Tibial nerve (tissue), 3 donors: ENCODE measurements at regions not wholly inside any gene's neighbourhood (a gene's known extent, or its start where the extent isn't known, plus 50 kb on each side); places are given as distances from the start of the nearest gene placed in this dataset.

ENCODE experiments used
- CTCF ChIP-seq, 5 experiments: fragments of 200-600 bp in 3 of 5; fragments of 450-650 bp in 2 of 5; sonication (generic) in 3 of 5; IDR thresholded peaks; one replicate each; pipeline ENCODE4 v1.5.1; 2016 to 2019; ENCODE audit warnings: antibody characterized with exemption in 5 of 5, mild to moderate bottlenecking in 3 of 5, moderate library complexity in 2 of 5
- POLR2A ChIP-seq, 2 donors: fragments of 450-650 bp; IDR thresholded peaks; one replicate each; pipeline ENCODE4 v1.6.1; 2017; ENCODE audit warnings: antibody characterized with exemption in 2 of 2, mild to moderate bottlenecking in 2 of 2, moderate library complexity in 2 of 2

GRCh38 chr2:53500181-53500580 is 267.4 kb upstream of the CHAC2 start:
- TF ChIP-seq CTCF (IDR thresholded peaks at IDR 0.05) (no peak), POLR2A (IDR thresholded peaks at IDR 0.05) (no peak)
